Ovary (tissue), 3 donors: ENCODE measurements at regions not wholly inside any gene's neighbourhood (a gene's known extent, or its start where the extent isn't known, plus 50 kb on each side); places are given as distances from the start of the nearest gene placed in this dataset.

ENCODE experiments used
- CTCF ChIP-seq, 3 donors: fragments of 450-650 bp in 2 of 3; fragments of 200-600 bp in 1 of 3; IDR thresholded peaks; one replicate each; pipeline versions ENCODE4 v1.5.1 to v1.8.0; 2016 to 2022; ENCODE audit warnings: antibody characterized with exemption in 3 of 3, mild to moderate bottlenecking in 1 of 3
- EP300 ChIP-seq: sonication (generic); formaldehyde crosslinking; IDR thresholded peaks from one replicate; pipeline ENCODE4 v1.6.1; 2017; ENCODE audit warnings: antibody characterized with exemption
- donor health status: DM: no; HTN: no; CAD: no.

- TF ChIP-seq CTCF (IDR thresholded peaks at IDR 0.05) (no peak), EP300 (no peak)
These were observed 56.3 kb upstream of the SFMBT2 start for GRCh38 chr10:7467031-7467667.
